GM15510 (cell line): ENCODE measurements at regions not wholly inside any gene's neighbourhood (a gene's known extent, or its start where the extent isn't known, plus 50 kb on each side); places are given as distances from the start of the nearest gene placed in this dataset.

Experiments used
- POLR2A ChIP-seq: IDR thresholded peaks from 3 replicates; pipeline ENCODE4 v1.6.1; 2011; ENCODE audit warnings: borderline replicate concordance; ENCODE audit not compliant: insufficient read length; ENCODE audit errors: extremely low read depth

- TF ChIP-seq POLR2A: no peak
Measured at GRCh38 chr5:123718238-123718637, 206.3 kb downstream of the CSNK1G3 start.

- TF ChIP-seq POLR2A: no peak
Measured at GRCh38 chr5:123717139-123717538, 205.2 kb downstream of the CSNK1G3 start.

GRCh38 chr5:123710031-123710430 lies 198.1 kb downstream of the CSNK1G3 start:
- no peak for TF ChIP-seq POLR2A

GRCh38 chr5:123709422-123709821 lies 197.4 kb downstream of the CSNK1G3 start:
- TF ChIP-seq POLR2A: no peak

- TF ChIP-seq POLR2A: no peak
Measured at GRCh38 chr5:123708074-123708806, 196.3 kb downstream of the CSNK1G3 start.

GRCh38 chr5:123706531-123706930 lies 194.6 kb downstream of the CSNK1G3 start:
- TF ChIP-seq POLR2A: no peak

GRCh38 chr5:123705741-123706140 lies 193.8 kb downstream of the CSNK1G3 start:
- no peak for TF ChIP-seq POLR2A

GRCh38 chr5:123701511-123702200 lies 189.7 kb downstream of the CSNK1G3 start:
- no peak for TF ChIP-seq POLR2A

GRCh38 chr5:123700624-123701287 lies 188.8 kb downstream of the CSNK1G3 start:
- TF ChIP-seq POLR2A: no peak

- TF ChIP-seq POLR2A: no peak
Measured at GRCh38 chr5:123699571-123699970, 187.6 kb downstream of the CSNK1G3 start.

GRCh38 chr5:123696921-123697341 lies 185.0 kb downstream of the CSNK1G3 start:
- no peak for TF ChIP-seq POLR2A

- no peak for TF ChIP-seq POLR2A
Measured at GRCh38 chr5:123690821-123691220, 178.8 kb downstream of the CSNK1G3 start.

- no peak for TF ChIP-seq POLR2A
Measured at GRCh38 chr5:123681061-123681460, 169.1 kb downstream of the CSNK1G3 start.

- TF ChIP-seq POLR2A: no peak
Measured at GRCh38 chr5:123673107-123673506, 161.1 kb downstream of the CSNK1G3 start.

- TF ChIP-seq POLR2A: no peak
Measured at GRCh38 chr5:123671711-123672456, 159.9 kb downstream of the CSNK1G3 start.
